ENCODE measurements at regions not wholly inside any gene's neighbourhood (a gene's known extent, or its start where the extent isn't known, plus 50 kb on each side); places are given as distances from the start of the nearest gene placed in this dataset. TPM values are rescaled to one million over a fixed set of nuclear protein-coding genes. Genes with fewer than 3 reads are reported as not detected.

Small RNAs in the stretch of these regions (small RNA-seq; reads per million reads assigned to genes)
- gene RN7SKP279: not detected

All from HT-29 (cell line).